ENCODE measurements at regions not wholly inside any gene's neighbourhood (a gene's known extent, or its start where the extent isn't known, plus 50 kb on each side); places are given as distances from the start of the nearest gene placed in this dataset.

DNA sequence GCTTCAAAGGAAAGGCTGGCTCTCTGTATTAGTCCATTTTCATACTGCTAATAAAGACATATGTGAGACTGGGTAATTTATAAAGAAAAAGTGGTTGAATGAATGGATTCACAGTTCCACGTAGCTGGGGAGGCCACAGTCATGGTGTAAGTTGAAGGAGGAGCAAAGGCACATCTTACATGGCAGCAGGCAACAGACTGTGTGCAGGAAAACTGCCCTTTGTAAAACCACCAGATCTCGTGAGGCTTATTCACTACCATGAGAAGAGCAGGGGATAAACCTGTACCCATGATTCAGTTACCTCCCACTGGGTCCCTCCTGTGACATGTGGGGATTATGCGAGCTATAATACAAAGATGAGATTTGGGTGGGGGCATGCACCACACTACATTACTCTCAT is 1486.6 kb downstream of the PCDH7 start:
- no peak overlapping the region for H3K9ac ChIP-seq (ENCODE audit: low read length)
- H3K9me3 ChIP-seq (ENCODE audit: low read length): no peaks in the 10 kb centered on the region
- no peak overlapping the region for H2AFZ ChIP-seq (ENCODE audit: low read length)

DNA sequence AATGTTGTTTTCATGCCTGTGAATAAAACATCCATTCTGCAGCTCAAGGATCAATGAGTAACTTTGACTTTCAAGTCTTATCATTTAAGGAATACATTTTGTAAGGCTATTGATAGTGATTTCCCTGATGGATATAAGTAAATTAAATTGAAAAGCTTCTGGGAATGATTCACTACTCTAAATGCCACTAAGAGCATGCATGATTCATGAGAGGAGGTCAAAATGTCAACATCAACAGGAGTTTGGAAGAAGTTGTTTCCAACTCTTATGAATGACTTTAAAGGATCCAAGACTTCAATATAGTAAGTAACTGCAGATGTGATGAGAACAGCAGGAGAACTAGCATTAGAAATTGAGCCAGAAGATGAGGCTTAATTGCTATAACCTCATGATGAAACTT is 1487.3 kb downstream of the PCDH7 start:
- Histone ChIP-seq H4K20me1 (ENCODE audit: insufficient read depth, low read length) (no peaks in the 10 kb centered on the region), H3K9me3 (ENCODE audit: low read length) (no peaks in the 10 kb centered on the region), H3K36me3 (ENCODE audit: insufficient read depth, low read length) (no peaks in the 10 kb centered on the region), H3K4me3 (ENCODE audit: low read depth, low read length, poor library complexity, severe bottlenecking) (no peak overlapping the region), H3K9ac (ENCODE audit: low read length) (no peak overlapping the region), H3K4me1 (ENCODE audit: insufficient read depth, low read length, severe bottlenecking) (no peaks in the 10 kb centered on the region), H3K79me2 (ENCODE audit: insufficient read depth, low read length) (no peaks in the 10 kb centered on the region), H3K27ac (ENCODE audit: low read depth, low read length, poor library complexity, severe bottlenecking) (no peak overlapping the region), H3K27me3 (ENCODE audit: insufficient read depth, low read length) (no peaks in the 10 kb centered on the region), H2AFZ (ENCODE audit: low read length) (no peak overlapping the region), H3K4me2 (ENCODE audit: low read length) (no peak overlapping the region), H3K9me2 (ENCODE audit: low read depth, low read length) (no peaks in the 10 kb centered on the region), H3F3A (ENCODE audit: insufficient read depth, low read length) (no peaks in the 10 kb centered on the region)
- TF ChIP-seq EZH2 (IDR thresholded peaks at IDR 0.05; ENCODE audit: borderline replicate concordance, low read length): no peak

More for the DNA sequence above, 1486.6 kb downstream of the PCDH7 start:
- H3K9me2 ChIP-seq (ENCODE audit: low read depth, low read length): no peaks in the 10 kb centered on the region
- no peak overlapping the region for H3K4me3 ChIP-seq (ENCODE audit: low read depth, low read length, poor library complexity, severe bottlenecking)
- H3K27ac ChIP-seq (ENCODE audit: low read depth, low read length, poor library complexity, severe bottlenecking): no peak overlapping the region
- H3K36me3 ChIP-seq (ENCODE audit: insufficient read depth, low read length): no peaks in the 10 kb centered on the region
- TF ChIP-seq, protein P1, sequence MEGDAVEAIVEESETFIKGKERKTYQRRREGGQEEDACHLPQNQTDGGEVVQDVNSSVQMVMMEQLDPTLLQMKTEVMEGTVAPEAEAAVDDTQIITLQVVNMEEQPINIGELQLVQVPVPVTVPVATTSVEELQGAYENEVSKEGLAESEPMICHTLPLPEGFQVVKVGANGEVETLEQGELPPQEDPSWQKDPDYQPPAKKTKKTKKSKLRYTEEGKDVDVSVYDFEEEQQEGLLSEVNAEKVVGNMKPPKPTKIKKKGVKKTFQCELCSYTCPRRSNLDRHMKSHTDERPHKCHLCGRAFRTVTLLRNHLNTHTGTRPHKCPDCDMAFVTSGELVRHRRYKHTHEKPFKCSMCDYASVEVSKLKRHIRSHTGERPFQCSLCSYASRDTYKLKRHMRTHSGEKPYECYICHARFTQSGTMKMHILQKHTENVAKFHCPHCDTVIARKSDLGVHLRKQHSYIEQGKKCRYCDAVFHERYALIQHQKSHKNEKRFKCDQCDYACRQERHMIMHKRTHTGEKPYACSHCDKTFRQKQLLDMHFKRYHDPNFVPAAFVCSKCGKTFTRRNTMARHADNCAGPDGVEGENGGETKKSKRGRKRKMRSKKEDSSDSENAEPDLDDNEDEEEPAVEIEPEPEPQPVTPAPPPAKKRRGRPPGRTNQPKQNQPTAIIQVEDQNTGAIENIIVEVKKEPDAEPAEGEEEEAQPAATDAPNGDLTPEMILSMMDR (IDR thresholded peaks at IDR 0.05; ENCODE audit: low read length): no peak
- no peak for TF ChIP-seq EZH2 (IDR thresholded peaks at IDR 0.05; ENCODE audit: borderline replicate concordance, low read length)
- H4K20me1 ChIP-seq (ENCODE audit: insufficient read depth, low read length): no peaks in the 10 kb centered on the region
- H3K4me1 ChIP-seq (ENCODE audit: insufficient read depth, low read length, severe bottlenecking): no peaks in the 10 kb centered on the region
- no peaks in the 10 kb centered on the region for H3K27me3 ChIP-seq (ENCODE audit: insufficient read depth, low read length)
- no peaks in the 10 kb centered on the region for H3K79me2 ChIP-seq (ENCODE audit: insufficient read depth, low read length)
- H3K4me2 ChIP-seq (ENCODE audit: low read length): no peak overlapping the region
- no peaks in the 10 kb centered on the region for H3F3A ChIP-seq (ENCODE audit: insufficient read depth, low read length)

DNA sequence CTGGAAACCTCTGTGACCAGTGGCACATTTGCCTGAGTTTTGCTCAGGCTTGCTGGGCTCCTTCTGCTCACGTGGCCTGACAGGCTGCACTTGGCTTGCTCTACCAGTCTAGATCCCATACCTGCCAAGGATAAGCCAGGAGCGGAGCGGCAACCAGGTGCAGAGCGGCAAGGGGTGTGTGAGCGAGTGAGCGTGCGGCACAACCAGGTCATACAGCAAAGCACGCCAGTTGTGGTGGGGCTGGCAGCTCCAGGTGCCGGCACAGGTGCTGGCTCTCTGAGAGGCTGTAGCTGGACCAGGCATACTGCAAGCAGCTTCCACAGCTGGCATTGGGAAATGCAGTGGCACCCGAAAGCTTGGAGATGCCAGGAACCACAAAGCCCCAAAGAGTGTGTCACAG is 1495.1 kb downstream of the PCDH7 start:
- Histone ChIP-seq H3K4me3 (ENCODE audit: low read depth, low read length, poor library complexity, severe bottlenecking) (no peak overlapping the region), H3K9ac (ENCODE audit: low read length) (no peak overlapping the region)

DNA sequence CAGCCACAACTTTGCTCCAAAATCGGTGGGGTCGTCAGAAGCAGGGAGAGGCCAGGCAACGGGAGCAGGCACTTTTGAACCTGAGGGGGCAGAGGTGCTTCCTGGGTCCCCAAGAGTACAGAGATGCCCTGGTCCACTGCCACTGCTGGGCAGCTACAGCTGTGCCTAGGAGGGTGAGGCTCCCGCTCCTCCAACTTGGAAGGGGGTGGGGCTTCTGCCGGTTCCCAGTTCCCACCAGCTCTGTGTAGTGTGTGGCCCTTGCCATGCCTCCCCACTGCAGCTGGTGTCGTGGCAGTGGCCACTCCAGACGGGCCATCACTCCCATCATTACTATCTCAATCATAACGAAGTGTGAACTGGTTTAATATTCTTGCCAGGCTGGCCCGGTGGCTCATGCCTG is 1496.3 kb downstream of the PCDH7 start:
- no peaks in the 10 kb centered on the region for H4K20me1 ChIP-seq (ENCODE audit: insufficient read depth, low read length)
- H3F3A ChIP-seq (ENCODE audit: insufficient read depth, low read length): no peaks in the 10 kb centered on the region
- no peaks in the 10 kb centered on the region for H3K79me2 ChIP-seq (ENCODE audit: insufficient read depth, low read length)
- no peak overlapping the region for H3K4me2 ChIP-seq (ENCODE audit: low read length)
- no peak overlapping the region for H3K27ac ChIP-seq (ENCODE audit: low read depth, low read length, poor library complexity, severe bottlenecking)
- no peaks in the 10 kb centered on the region for H3K36me3 ChIP-seq (ENCODE audit: insufficient read depth, low read length)
- H3K9me2 ChIP-seq (ENCODE audit: low read depth, low read length): no peaks in the 10 kb centered on the region
- TF ChIP-seq, protein P1 (IDR thresholded peaks at IDR 0.05; ENCODE audit: low read length): no peak
- no peak for TF ChIP-seq EZH2 (IDR thresholded peaks at IDR 0.05; ENCODE audit: borderline replicate concordance, low read length)
- no peaks in the 10 kb centered on the region for H3K9me3 ChIP-seq (ENCODE audit: low read length)
- H2AFZ ChIP-seq (ENCODE audit: low read length): no peak overlapping the region
- no peaks in the 10 kb centered on the region for H3K27me3 ChIP-seq (ENCODE audit: insufficient read depth, low read length)
- H3K4me1 ChIP-seq (ENCODE audit: insufficient read depth, low read length, severe bottlenecking): peaks cover 11% of the 10 kb centered on the region
- H3K9ac ChIP-seq (ENCODE audit: low read length): no peak overlapping the region
- H3K4me3 ChIP-seq (ENCODE audit: low read depth, low read length, poor library complexity, severe bottlenecking): no peak overlapping the region

More for the DNA sequence above, 1495.1 kb downstream of the PCDH7 start:
- Histone ChIP-seq H3K4me1 (ENCODE audit: insufficient read depth, low read length, severe bottlenecking) (peaks cover 11% of the 10 kb centered on the region), H3K9me2 (ENCODE audit: low read depth, low read length) (no peaks in the 10 kb centered on the region), H3K9me3 (ENCODE audit: low read length) (no peaks in the 10 kb centered on the region), H3F3A (ENCODE audit: insufficient read depth, low read length) (no peaks in the 10 kb centered on the region), H3K79me2 (ENCODE audit: insufficient read depth, low read length) (no peaks in the 10 kb centered on the region), H3K36me3 (ENCODE audit: insufficient read depth, low read length) (no peaks in the 10 kb centered on the region), H4K20me1 (ENCODE audit: insufficient read depth, low read length) (no peaks in the 10 kb centered on the region), H3K4me2 (ENCODE audit: low read length) (no peak overlapping the region), H3K27ac (ENCODE audit: low read depth, low read length, poor library complexity, severe bottlenecking) (no peak overlapping the region), H3K27me3 (ENCODE audit: insufficient read depth, low read length) (no peaks in the 10 kb centered on the region), H2AFZ (ENCODE audit: low read length) (no peak overlapping the region)
- TF ChIP-seq, protein P1 (IDR thresholded peaks at IDR 0.05; ENCODE audit: low read length): no peak
- no peak for TF ChIP-seq EZH2 (IDR thresholded peaks at IDR 0.05; ENCODE audit: borderline replicate concordance, low read length)

All from OCI-LY1 (cell line).